GM19468 (cell line): ENCODE measurements at regions not wholly inside any gene's neighbourhood (a gene's known extent, or its start where the extent isn't known, plus 50 kb on each side); places are given as distances from the start of the nearest gene placed in this dataset.
"Not testable (repeated sequence)": the region's sequence is repeated elsewhere in the genome, so short reads cannot be mapped to it uniquely, and the experiment has no call there.

Experiments used
- ATAC-seq: cut with Tn5 transposase; IDR thresholded peaks from one replicate; pipeline ENCODE4 v1.9.1; 2021; ENCODE audit warnings: mild to moderate bottlenecking, moderate library complexity, moderate number of reproducible peaks; ENCODE audit not compliant: unreplicated experiment; ENCODE audit errors: extremely low read depth

DNA sequence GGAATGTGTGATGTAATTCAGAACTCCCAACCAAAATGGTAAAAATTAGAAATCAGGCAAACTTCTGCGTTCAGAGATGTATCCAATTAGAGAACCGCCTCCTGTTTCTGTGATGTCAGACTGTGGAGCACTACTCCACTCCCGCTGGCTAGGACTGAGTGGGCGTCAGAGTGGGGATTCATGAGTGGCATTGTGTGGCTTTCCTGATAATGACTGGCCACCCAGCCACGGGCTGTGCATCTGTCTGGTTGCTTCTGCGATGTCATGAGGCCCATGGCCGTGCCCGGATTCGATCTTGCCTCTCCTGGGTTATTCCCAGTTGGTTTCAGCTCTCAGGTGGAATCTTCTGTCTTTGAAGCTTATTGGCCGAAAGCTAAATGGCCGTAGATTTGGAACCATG, 87.1 kb upstream of the KCNA1 start:
- ATAC-seq = no peak

- ATAC-seq = no peak
These were observed 85.3 kb upstream of the KCNA1 start for GRCh38 chr12:4824380-4824779.

DNA sequence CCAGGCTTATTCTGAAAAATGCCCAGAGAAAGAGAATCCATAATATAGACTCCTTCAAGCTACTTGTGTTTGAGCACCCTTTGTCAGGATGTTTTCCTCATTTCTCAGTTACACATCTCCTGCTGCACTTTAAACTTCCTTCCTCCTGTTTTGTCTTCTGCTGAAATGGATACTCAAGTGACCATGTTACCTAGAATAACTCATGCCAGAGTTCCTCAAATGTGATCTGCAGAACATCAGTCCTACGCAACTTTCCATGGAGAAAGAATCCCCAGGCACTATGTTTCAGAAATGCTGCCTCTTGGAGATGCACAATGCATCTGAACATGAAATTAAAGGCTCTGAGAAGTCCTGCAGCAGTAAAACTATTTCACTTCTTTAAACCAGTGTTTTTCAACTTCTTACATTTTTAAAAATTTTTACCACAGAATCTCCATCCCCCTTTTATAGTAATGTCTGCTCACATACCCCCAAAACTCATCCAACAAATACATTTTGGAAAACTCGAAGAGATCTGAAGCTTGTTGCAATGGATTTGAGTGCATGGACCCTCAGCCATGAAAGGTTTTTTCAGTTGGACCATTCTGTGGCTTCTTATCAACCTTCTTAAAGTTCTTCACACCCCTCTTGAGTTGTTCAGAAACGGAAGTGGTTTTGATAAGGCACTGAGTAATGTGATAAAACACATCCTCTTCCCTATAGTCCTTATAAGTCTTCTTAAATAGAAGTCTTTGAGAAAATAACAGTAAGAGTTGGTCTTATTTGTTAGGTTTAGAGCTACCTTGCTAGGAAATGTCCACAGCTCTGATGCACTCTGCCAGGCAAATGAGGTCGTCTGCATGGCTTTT, 84.5 kb upstream of the KCNA1 start:
- ATAC-seq = no peak

GRCh38 chr12:4826909-4827308, 82.8 kb upstream of the KCNA1 start:
- no peak for ATAC-seq

DNA sequence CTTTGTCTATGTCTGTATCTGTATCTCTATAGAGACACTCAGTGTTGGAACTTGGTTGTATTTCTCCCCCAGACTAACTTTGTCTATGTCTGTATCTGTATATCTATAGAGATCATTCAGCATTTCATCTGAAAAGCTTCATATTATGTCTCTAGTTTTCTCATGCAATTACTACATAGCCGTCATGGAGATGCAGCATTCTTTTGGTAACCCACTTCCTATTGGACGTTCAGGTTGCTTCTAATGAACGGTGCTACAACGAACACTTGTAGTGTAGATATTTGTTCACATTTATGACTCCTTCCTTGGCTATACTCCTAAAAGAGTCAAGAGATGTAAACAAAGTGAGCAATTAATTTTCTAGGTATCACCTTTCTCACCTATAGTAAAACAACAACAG, 81.5 kb upstream of the KCNA1 start:
- ATAC-seq = no peak

GRCh38 chr12:4829161-4829792, 80.4 kb upstream of the KCNA1 start:
- ATAC-seq = peak; percentile 66

- no peak for ATAC-seq
These were observed 79.9 kb upstream of the KCNA1 start for GRCh38 chr12:4829793-4830162.

- ATAC-seq = no peak
These were observed 79.0 kb upstream of the KCNA1 start for GRCh38 chr12:4830556-4831210.

GRCh38 chr12:4833053-4833452, 76.7 kb upstream of the KCNA1 start:
- ATAC-seq = no peak

- ATAC-seq = no peak
These were observed 76.2 kb upstream of the KCNA1 start for GRCh38 chr12:4833524-4833923.

- not testable (repeated sequence) for ATAC-seq
These were observed 67.3 kb upstream of the KCNA1 start for GRCh38 chr12:4842401-4842800.

DNA sequence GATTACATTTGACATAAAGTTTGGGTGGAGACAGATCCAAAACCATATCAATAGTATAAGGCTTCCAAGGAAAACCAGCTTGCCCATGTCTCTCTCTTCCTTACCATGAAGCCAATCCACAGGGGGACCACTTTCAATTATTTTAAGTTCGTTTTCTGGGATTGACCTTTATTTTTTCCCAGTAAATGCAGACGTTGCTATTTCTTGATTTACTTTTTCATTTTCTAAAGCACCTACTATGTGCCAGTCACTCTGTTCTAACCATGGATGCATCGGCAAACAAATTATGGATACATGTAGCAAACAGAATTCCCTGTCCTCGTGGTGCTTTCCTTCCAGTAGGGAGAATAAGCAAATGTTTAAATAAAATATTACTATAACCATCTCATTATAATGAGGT, 65.8 kb upstream of the KCNA1 start:
- ATAC-seq = no peak

GRCh38 chr12:4847713-4848112, 62.0 kb upstream of the KCNA1 start:
- ATAC-seq = no peak

GRCh38 chr12:4849115-4849541, 60.6 kb upstream of the KCNA1 start:
- ATAC-seq = no peak

GRCh38 chr12:4849795-4850345, 59.8 kb upstream of the KCNA1 start:
- ATAC-seq = no peak

DNA sequence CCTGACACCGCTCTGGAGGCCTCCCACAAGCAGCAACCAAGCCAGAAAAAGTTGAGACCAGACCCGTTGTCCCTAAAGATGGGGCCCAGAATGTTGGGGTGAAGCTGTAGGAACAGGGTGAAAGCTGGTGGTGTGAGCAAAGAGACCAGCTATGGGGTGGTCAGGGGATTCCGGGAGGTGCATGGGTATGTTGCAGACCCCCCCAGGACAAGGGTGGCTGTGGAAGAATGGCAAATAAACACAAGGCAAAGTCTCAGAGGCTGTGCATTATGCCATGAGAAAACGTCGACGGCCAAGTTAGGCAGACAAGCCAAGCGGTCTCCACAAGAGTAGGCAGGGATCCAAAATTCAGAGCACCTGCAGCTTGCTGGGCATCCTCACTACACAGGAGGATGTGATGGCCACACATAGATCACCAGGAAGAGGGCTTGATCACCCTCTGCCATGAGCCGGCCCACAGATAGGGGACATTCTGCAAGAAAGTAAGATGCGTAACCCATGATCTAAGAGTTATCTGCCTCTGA, 58.8 kb upstream of the KCNA1 start:
- no peak for ATAC-seq

DNA sequence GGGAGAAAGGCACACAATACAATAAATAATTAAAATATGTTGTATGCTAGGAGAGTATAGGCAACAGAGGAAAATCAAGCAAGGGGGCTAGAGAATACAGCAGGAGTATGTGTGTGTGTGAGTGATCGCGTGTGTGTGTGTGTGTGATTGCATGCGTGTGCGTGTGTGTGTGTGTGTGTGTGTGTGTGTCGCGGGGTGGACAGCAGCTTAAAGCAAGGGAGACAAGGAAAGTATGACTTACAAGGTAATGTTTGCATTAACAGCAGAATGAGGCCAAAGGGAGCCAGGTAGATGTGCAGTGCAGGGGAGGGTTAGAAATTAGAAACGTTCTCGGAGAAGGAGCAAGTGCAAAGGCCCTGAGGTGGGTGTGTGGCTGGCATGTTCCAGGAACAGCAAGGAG, 57.4 kb upstream of the KCNA1 start:
- no peak for ATAC-seq

GRCh38 chr12:4852911-4853310, 56.8 kb upstream of the KCNA1 start:
- ATAC-seq = no peak

GRCh38 chr12:4855121-4855924, 54.4 kb upstream of the KCNA1 start:
- no peak for ATAC-seq

- no peak for ATAC-seq
These were observed 53.1 kb upstream of the KCNA1 start for GRCh38 chr12:4856596-4856995.
